NOMO-1 treated with DMSO at 0.1 percent for 48 hours (cell line): ENCODE measurements at regions not wholly inside any gene's neighbourhood (a gene's known extent, or its start where the extent isn't known, plus 50 kb on each side); places are given as distances from the start of the nearest gene placed in this dataset.

ENCODE experiments used
- DNase-seq: peaks from one replicate; lab custom pipeline; 2025; ENCODE audit not compliant: unreplicated experiment; lab: John Stamatoyannopoulos, UW

GRCh38 chr7:25391295-25391861 is 163.1 kb upstream of the NPVF start:
- peak; percentile 52 for DNase-seq

DNA sequence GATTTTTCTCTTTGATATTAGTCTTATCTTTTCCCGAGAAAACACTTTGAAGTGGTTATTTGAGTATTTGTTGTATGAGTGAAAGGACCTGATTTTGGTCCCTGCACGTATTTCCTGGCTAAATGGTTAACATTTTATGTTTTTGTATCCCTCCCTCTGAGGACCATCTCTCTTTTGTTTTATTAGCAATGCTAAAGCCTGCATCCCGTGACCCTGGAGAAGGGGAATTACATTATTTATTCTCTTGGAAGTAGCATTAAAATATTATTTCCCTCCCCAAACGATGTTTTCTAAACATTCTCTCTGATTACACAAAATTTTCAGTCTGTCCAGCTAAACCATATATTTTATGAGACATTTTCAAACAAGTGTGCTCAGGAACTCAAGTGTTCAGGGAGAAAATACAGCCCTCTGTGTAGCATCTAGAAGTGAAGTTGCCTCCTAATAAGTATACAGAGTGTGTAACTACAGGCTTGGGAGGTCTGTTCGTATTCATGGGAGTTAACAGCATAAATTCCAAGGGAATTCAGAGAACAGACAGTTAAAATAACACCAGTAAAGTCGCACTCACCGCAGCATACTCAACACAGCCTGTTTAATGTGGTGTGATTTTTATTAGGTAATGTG is 163.8 kb upstream of the NPVF start:
- no peak for DNase-seq

- no peak for DNase-seq
Observed at GRCh38 chr7:25392588-25393338, 164.5 kb upstream of the NPVF start.

DNA sequence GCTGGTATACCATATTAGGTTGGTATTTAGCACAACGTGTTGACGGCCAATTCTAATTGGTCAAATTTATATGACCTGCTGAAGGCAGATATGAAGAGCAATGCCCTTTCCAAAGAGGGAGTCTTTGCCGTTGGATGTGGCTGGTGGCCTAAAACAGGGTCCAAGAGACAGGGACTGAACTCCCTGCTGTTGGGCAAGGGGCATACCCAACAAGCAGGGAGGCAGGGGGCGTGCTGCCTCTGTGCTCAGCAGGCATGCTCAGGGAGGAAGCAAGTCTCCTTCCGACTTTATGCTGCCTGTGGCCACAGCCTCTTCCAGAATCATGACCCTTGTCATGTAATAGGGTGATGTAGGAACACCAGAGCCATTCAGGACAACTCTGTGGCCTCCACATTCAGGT is 167.7 kb upstream of the NPVF start:
- DNase-seq = no peak

- DNase-seq = no peak
Observed at GRCh38 chr7:25396668-25397067, 168.4 kb upstream of the NPVF start.

DNA sequence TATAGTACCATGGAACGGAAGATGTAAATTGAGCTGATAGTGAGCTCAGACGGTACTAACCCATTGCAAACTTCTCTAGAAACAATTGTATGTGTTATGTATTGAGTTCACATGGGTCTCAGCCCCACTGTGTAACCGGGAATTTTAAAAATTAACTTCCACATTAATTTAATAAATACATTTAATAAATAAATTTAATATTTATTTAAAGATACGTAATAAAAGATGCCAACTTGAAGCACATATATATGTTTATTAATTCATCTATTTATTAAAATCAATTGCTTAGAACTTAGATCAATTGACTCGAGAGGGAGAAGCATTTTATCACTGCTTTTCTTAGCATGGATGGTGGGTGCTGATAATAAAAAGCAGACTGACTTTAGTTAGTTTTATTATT is 170.1 kb upstream of the NPVF start:
- DNase-seq = no peak

GRCh38 chr7:25399000-25399750 is 170.9 kb upstream of the NPVF start:
- DNase-seq = no peak

GRCh38 chr7:25402532-25402931 is 174.2 kb upstream of the NPVF start:
- DNase-seq = no peak

GRCh38 chr7:25405736-25406135 is 177.4 kb upstream of the NPVF start:
- DNase-seq = no peak

DNA sequence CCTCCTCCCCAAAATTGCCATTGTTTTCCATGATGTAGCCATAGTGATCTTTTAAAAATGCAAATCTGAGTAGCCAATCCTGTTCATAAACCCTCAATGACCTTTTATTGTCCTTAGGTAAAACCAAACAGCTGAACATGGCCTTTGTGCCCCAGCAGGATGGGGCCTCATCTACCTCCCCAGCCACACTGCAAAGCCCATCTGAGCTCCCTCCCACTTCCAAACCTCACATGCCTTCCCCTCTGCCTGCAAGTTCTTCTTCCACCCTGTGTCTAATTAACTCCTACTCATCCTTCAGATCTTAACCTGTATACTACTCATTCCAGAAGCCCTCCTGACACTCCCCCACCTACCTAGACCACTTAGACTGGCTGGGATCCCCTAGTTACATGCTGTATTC is 178.8 kb upstream of the NPVF start:
- no peak for DNase-seq

GRCh38 chr7:25408012-25408687 is 179.9 kb upstream of the NPVF start:
- no peak for DNase-seq

GRCh38 chr7:25408876-25409275 is 180.6 kb upstream of the NPVF start:
- DNase-seq = no peak

- no peak for DNase-seq
Observed at GRCh38 chr7:25409897-25410636, 181.8 kb upstream of the NPVF start.

GRCh38 chr7:25420771-25421170 is 192.5 kb upstream of the NPVF start:
- DNase-seq = no peak

DNA sequence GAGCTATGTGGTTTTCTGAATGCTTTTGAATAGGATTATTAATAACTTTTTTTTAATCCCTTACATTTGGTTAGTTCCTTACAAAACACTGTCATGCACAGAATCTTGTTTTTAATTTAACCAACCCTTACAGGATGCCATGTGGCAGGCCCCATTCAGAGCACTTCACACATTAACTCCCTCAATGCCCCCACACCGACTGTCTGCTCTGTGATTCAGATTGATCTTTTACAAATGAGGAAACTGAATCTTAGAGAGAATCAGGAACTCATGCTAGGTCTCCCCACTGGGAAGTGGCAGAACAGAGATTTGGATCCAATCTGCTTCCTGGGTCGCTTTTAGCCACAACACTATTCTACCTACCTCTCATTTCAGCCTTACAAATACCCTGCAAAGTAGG is 195.8 kb upstream of the NPVF start:
- no peak for DNase-seq

DNA sequence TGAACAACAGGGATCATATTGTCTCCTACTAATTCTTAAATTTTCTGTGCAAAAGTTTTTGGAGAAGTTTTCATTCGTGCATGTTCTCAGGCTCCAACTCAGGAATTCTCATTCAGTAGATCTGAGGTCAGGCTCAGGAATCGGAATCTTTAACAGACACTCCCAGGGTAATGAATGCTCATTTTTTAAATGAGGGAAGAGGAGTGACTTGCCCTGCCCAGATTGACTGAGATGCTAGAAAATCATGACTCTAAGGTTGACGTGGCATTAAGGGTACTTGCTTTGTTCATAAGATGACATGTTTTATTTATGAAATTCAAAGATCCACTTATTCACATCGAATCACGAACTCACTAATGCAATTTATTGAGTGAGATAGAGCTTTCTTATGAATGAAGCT is 196.6 kb upstream of the NPVF start:
- DNase-seq = no peak

DNA sequence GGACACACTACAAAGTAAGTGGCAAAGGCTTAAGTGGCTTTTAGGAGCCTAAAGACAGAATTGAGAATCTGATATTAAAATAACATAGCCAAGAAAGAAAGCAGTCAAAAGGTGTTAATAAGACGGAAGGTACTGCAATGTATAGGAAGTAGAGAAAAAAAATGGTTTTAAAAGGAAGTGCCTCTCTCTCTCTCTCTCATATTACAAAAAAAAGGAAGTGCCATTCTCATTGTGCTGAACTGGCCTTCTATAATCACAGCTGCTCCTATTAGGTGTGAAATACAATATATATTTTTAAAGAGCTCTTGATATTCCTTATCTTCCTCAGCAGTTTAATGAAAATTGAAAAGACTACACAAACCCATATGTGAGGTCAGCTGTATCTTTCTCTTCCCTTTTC is 199.4 kb upstream of the NPVF start:
- peak; percentile 83 for DNase-seq

DNA sequence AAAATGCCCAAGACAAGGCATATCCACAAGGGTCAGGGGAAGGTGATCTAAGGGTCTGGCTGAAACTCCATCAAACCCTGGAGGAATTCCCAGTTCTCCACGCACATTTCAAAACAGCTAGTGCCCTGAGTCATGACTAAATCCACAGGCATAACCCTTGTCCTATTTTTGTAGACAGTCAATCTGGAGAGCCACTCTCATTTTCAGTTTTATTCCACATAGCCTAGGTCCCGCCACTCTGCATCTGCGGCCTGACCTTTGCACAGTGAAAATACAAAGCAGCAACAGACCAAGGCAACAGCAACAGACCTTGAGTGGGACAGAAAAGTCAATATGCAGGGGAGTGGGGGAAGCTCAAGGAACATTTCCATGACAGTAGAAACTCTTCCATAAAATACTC is 201.4 kb upstream of the NPVF start:
- DNase-seq = no peak

DNA sequence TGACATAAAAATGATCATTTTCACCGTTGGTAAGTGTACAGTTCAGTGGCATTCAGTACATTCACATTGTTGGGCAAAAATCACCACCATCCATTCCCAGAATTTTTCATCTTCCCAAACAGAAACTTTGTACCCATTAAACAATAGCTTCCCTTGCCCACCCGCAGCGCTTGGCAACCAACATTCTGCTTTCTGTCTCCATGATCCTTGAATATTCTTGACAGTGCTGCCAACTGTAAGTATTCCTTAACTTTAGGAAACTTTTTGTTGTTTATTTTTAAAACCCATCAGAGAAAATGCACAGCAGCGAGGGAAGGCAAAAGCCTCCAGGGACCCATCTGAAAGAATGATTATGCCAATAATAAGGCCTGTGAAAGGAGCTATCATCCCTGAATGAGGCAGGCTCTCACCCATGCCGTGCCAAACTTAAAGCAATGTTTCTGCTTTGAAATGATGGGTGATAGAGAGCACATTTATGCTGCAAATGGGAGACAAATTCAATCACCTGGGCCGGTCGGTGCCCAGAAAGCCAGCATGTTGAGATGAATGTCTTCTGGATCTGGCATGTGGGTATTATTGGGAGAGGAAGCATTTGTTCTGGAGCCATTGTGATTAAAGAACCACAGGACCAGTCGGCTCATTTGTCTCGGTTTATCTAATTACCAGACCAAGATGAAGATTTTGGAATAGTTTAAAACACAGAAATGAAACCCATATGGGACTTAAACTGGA is 202.1 kb upstream of the NPVF start:
- no peak for DNase-seq

- no peak for DNase-seq
Observed at GRCh38 chr7:25431956-25432450, 203.7 kb upstream of the NPVF start.
